ENCODE measurements at regions not wholly inside any gene's neighbourhood (a gene's known extent, or its start where the extent isn't known, plus 50 kb on each side); places are given as distances from the start of the nearest gene placed in this dataset.

DNA sequence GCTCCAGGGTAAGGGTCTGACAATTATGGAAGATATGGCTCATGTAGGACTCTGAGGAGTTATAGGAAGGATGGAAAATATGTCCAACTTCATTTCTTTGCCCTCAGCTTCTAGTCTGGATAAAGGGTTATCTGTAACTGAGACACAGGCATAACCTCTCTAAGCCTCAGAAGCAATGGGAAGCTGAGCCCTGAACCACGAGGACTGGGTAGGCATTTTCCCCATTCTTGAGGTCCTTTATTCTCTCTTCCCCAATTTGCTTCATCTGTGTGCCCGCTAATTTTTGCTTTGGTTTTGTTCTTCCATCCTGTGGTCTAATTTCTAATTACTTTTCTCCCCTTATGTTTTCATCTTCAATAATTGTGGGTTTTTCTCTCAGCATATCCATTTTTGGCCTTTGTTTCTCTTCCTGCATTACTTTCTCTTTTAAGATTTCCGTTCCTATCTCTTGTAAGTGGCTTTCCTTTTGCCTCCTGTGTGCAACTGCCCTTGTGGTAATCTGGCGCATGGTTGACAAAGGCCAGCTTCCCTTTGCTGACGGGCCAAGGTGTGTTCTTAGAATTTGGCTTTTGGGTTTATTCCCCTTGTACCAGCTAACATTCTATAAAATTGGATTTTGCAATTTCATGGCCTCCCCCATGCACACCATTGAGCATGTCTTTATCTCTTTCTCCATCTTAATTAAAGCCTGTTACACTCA lies 343.8 kb downstream of the TXNL1 start:
- H3K4ac ChIP-seq (ENCODE audit: low read depth, low read length): no peak overlapping the region; the same call in 1 of the 2 replicates
- no peak overlapping the region for H3K4me3 ChIP-seq (ENCODE audit: insufficient read depth, low read depth, low read length)
- 100% methylated on average over 1 of the region's 5 CpGs; no CpG with 5 or more reads in 1 of the 2 experiments for WGBS, 2 experiments (ENCODE audit: extremely low coverage in 2 of 2, insufficient read length in 1 of 2)
- H3K9me1 ChIP-seq (ENCODE audit: insufficient read depth, low read length): 0 out of 2 replicates have a peak, but pooled peaks cover 2% of the 10 kb centered on the region
- H3K79me1 ChIP-seq (ENCODE audit: low read depth in 1 of 2, low read length in 2 of 2): no peaks in the 10 kb centered on the region
- H4K91ac ChIP-seq (ENCODE audit: insufficient read depth, low read depth, low read length): no peak overlapping the region
- H3K14ac ChIP-seq (replicated peaks; ENCODE audit: low read depth, low read length): no peak overlapping the region
- no peak overlapping the region for H3K56ac ChIP-seq (ENCODE audit: extremely low read depth, insufficient read depth, low read length)
- no peaks in the 10 kb centered on the region for H3K36me3 ChIP-seq (ENCODE audit: control insufficient read depth, insufficient read depth, low read length)
- TF ChIP-seq MAFK (IDR thresholded peaks at IDR 0.05; ENCODE audit: low read depth, low read length) (no peak), MXI1 (IDR thresholded peaks at IDR 0.05; ENCODE audit: borderline replicate concordance, low read depth, low read length) (no peak), RAD21 (IDR thresholded peaks at IDR 0.05; ENCODE audit: low read length) (no peak), NFE2L2 (IDR thresholded peaks at IDR 0.05; ENCODE audit: low read depth, low read length) (no peak), SMC3 (IDR thresholded peaks at IDR 0.05; ENCODE audit: low read depth, low read length) (no peak)
- TF ChIP-seq, protein P1, sequence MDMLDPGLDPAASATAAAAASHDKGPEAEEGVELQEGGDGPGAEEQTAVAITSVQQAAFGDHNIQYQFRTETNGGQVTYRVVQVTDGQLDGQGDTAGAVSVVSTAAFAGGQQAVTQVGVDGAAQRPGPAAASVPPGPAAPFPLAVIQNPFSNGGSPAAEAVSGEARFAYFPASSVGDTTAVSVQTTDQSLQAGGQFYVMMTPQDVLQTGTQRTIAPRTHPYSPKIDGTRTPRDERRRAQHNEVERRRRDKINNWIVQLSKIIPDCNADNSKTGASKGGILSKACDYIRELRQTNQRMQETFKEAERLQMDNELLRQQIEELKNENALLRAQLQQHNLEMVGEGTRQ (IDR thresholded peaks at IDR 0.05; ENCODE audit: low read depth, low read length): no peak
- TF ChIP-seq, protein P2, sequence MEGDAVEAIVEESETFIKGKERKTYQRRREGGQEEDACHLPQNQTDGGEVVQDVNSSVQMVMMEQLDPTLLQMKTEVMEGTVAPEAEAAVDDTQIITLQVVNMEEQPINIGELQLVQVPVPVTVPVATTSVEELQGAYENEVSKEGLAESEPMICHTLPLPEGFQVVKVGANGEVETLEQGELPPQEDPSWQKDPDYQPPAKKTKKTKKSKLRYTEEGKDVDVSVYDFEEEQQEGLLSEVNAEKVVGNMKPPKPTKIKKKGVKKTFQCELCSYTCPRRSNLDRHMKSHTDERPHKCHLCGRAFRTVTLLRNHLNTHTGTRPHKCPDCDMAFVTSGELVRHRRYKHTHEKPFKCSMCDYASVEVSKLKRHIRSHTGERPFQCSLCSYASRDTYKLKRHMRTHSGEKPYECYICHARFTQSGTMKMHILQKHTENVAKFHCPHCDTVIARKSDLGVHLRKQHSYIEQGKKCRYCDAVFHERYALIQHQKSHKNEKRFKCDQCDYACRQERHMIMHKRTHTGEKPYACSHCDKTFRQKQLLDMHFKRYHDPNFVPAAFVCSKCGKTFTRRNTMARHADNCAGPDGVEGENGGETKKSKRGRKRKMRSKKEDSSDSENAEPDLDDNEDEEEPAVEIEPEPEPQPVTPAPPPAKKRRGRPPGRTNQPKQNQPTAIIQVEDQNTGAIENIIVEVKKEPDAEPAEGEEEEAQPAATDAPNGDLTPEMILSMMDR (conservative IDR thresholded peaks at IDR 0.05; ENCODE audit: low read depth, low read length): no peak
- H3K23ac ChIP-seq (ENCODE audit: low read depth, low read length): no peak overlapping the region
- no peaks in the 10 kb centered on the region for H4K20me1 ChIP-seq (ENCODE audit: insufficient read depth, low read length)
- no peaks in the 10 kb centered on the region for H3K4me1 ChIP-seq (ENCODE audit: control insufficient read depth, insufficient read depth, low read length)
- no peak overlapping the region for H4K8ac ChIP-seq (ENCODE audit: low read depth in 2 of 2, low read length in 2 of 2)
- no peak overlapping the region for H2BK20ac ChIP-seq (ENCODE audit: low read depth, low read length)
- intact Hi-C loops (cut with micrococcal nuclease): loop anchor here (5.0 kb wide), 1 partner anchor 427 kb away; no protein-coding TSS in a partner anchor
- no TSS peak for BruUV-seq (replicated peaks)
- H3K27me3 ChIP-seq (ENCODE audit: control insufficient read depth, insufficient read depth, low read length): no peaks in the 10 kb centered on the region
- no peak overlapping the region for H3K4me2 ChIP-seq (ENCODE audit: low read depth, low read length)
- CTCF ChIA-PET: no interaction called here
- no peak overlapping the region for H3K18ac ChIP-seq (ENCODE audit: low read depth, low read length)
- in situ Hi-C loops (cut with MboI; ENCODE audit: low sequenced_read_pairs): no loop called here
- H2AK5ac ChIP-seq (ENCODE audit: low read depth, low read length): no peak overlapping the region
- no peak for ATAC-seq (ENCODE audit: low read depth)
- H3K9me3 ChIP-seq (ENCODE audit: control insufficient read depth, insufficient read depth, low read length): no peaks in the 10 kb centered on the region
- H2AK9ac ChIP-seq (replicated peaks; ENCODE audit: low read depth, low read length, poor library complexity): no peak overlapping the region
- dilution Hi-C loops (cut with HindIII; ENCODE audit: low sequenced_read_pairs, unreplicated experiment): no loop called here
- H2AFZ ChIP-seq (replicated peaks; ENCODE audit: low read length, poor library complexity): no peak overlapping the region
- DNase-seq: no peak
- POLR2A ChIA-PET (ENCODE audit: unreplicated experiment): no interaction called here
- H4K5ac ChIP-seq (ENCODE audit: low read depth, low read length): no peak overlapping the region
- H3K27ac ChIP-seq (ENCODE audit: insufficient read depth, low read length): no peak overlapping the region
- no peak overlapping the region; the same call in 1 of the 2 replicates for H2BK120ac ChIP-seq (ENCODE audit: low read depth, low read length)
- no peak overlapping the region for H3K9ac ChIP-seq (ENCODE audit: low read depth, low read length)
- H2BK15ac ChIP-seq (ENCODE audit: low read depth, low read length): no peak overlapping the region
- no peak overlapping the region for H2BK5ac ChIP-seq (ENCODE audit: low read depth, low read length, poor library complexity, severe bottlenecking)

All from IMR-90 (cell line).